ENCODE measurements at regions not wholly inside any gene's neighbourhood (a gene's known extent, or its start where the extent isn't known, plus 50 kb on each side); places are given as distances from the start of the nearest gene placed in this dataset.

DNA sequence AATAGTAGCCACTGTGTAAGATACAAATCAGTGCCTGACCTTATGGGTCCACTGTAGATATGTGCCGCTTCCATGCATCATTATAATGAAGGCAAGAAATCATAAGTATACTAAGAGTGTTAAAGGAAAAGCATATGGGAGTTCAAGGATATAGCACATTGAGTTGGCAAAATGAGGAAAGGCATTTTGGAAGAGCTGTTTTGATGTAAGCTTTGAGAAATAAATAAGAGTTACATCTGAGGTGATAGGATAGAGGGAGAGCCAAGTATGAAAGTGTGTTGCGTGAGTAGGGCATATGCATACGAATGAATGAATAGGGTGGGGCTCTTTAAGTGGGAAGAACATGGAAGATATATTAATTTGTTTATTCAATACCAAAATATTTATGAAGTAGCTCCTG, 101.0 kb upstream of the DMAC1 start:
- Histone ChIP-seq H3K9me1 (replicated peaks; ENCODE audit: control insufficient read depth, extremely low read depth, insufficient read depth, low read length) (no peaks in the 10 kb centered on the region), H3K27me3 (ENCODE audit: control insufficient read depth in 2 of 2, insufficient read depth in 2 of 2, low read length in 2 of 2) (no peaks in the 10 kb centered on the region), H3K36me3 (ENCODE audit: control insufficient read depth in 2 of 2, extremely low read depth in 1 of 2, insufficient read depth in 2 of 2, low read length in 2 of 2) (no peaks in the 10 kb centered on the region), H3K9ac (replicated peaks; ENCODE audit: extremely low read depth, insufficient read depth, low read length) (no peak overlapping the region), H3K4me1 (ENCODE audit: control insufficient read depth, extremely low read depth, insufficient read depth, low read length) (no peaks in the 10 kb centered on the region), H3K79me2 (ENCODE audit: control insufficient read depth, insufficient read depth, low read length) (no peaks in the 10 kb centered on the region), H3K4me2 (ENCODE audit: insufficient read depth, low read length) (no peak overlapping the region), H3K27ac (ENCODE audit: insufficient read depth, low read depth, low read length) (no peak overlapping the region), H3K4me3 (replicated peaks in 1 of 3; ENCODE audit: insufficient read depth in 1 of 3, low read depth in 1 of 3, low read length in 3 of 3) (no peak overlapping the region), H2AFZ (ENCODE audit: low read depth, low read length) (no peak overlapping the region), H4K20me1 (replicated peaks; ENCODE audit: control insufficient read depth, extremely low read depth, insufficient read depth, low read length) (no peaks in the 10 kb centered on the region), H3K9me3 (replicated peaks; ENCODE audit: control insufficient read depth, insufficient read depth, low read length) (no peaks in the 10 kb centered on the region)
- dilution Hi-C loops (cut with MboI; ENCODE audit: extremely low pct_ligation_motif_present, low sequenced_read_pairs), result no loop called here
- POLR2A ChIA-PET, result no interaction called here
- CTCF ChIA-PET, result no interaction called here
- DNase-seq (ENCODE audit: low read depth, low spot score) (no peak), FAIRE-seq (no peak)
- intact Hi-C loops (cut with micrococcal nuclease), result no loop called here
- no TSS peak for BruUV-seq (replicated peaks)
- no peak for TF ChIP-seq POLR2AphosphoS5 (IDR thresholded peaks at IDR 0.05; ENCODE audit: insufficient read depth, low read depth, low read length)

DNA sequence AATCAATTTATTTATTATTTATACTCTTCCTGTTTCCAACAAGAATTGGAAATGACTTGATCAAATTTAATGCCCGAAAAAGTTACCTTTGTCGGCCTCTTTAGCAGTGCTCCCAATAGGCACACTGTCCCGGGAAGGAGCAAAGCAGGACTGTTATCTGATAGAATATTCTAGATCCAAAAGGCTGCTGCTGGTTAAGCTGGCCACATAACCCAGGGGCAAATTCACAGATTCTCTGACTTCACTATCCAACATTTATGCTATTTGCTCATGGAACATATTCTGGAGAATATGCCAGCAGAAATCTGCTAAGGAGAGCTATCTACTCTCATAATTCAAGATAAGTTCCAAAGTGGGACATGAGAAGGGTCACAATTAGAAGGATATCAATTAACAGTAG, 100.2 kb upstream of the DMAC1 start:
- Histone ChIP-seq H3K9ac (replicated peaks; ENCODE audit: extremely low read depth, insufficient read depth, low read length) (no peak overlapping the region), H3K9me3 (replicated peaks; ENCODE audit: control insufficient read depth, insufficient read depth, low read length) (no peaks in the 10 kb centered on the region), H4K20me1 (replicated peaks; ENCODE audit: control insufficient read depth, extremely low read depth, insufficient read depth, low read length) (no peaks in the 10 kb centered on the region), H3K9me1 (replicated peaks; ENCODE audit: control insufficient read depth, extremely low read depth, insufficient read depth, low read length) (no peaks in the 10 kb centered on the region), H3K79me2 (ENCODE audit: control insufficient read depth, insufficient read depth, low read length) (no peaks in the 10 kb centered on the region), H3K4me3 (replicated peaks in 1 of 3; ENCODE audit: insufficient read depth in 1 of 3, low read depth in 1 of 3, low read length in 3 of 3) (no peak overlapping the region), H3K4me1 (ENCODE audit: control insufficient read depth, extremely low read depth, insufficient read depth, low read length) (no peaks in the 10 kb centered on the region), H3K4me2 (ENCODE audit: insufficient read depth, low read length) (no peak overlapping the region), H3K27me3 (ENCODE audit: control insufficient read depth in 2 of 2, insufficient read depth in 2 of 2, low read length in 2 of 2) (no peaks in the 10 kb centered on the region), H3K36me3 (ENCODE audit: control insufficient read depth in 2 of 2, extremely low read depth in 1 of 2, insufficient read depth in 2 of 2, low read length in 2 of 2) (no peaks in the 10 kb centered on the region), H2AFZ (ENCODE audit: low read depth, low read length) (no peak overlapping the region), H3K27ac (ENCODE audit: insufficient read depth, low read depth, low read length) (no peak overlapping the region)
- dilution Hi-C loops (cut with MboI; ENCODE audit: extremely low pct_ligation_motif_present, low sequenced_read_pairs) (no loop called here), intact Hi-C loops (cut with micrococcal nuclease) (no loop called here)
- POLR2A ChIA-PET, result no interaction called here
- no peak for FAIRE-seq
- DNase-seq (ENCODE audit: low read depth, low spot score), result no peak
- no TSS peak for BruUV-seq (replicated peaks)
- TF ChIP-seq MAX (IDR thresholded peaks at IDR 0.05; ENCODE audit: insufficient read depth, insufficient read length), result no peak
- CTCF ChIA-PET, result no interaction called here

Data from endothelial cell of umbilical vein (primary cell).